ENCODE measurements at regions not wholly inside any gene's neighbourhood (a gene's known extent, or its start where the extent isn't known, plus 50 kb on each side); places are given as distances from the start of the nearest gene placed in this dataset.

GRCh38 chr2:150782613-150783012 is 295.1 kb upstream of the RND3 start:
- no peak overlapping the region for H2AFZ ChIP-seq (ENCODE audit: low read length)
- no peak overlapping the region for H2BK120ac ChIP-seq (ENCODE audit: low read depth, low read length, poor library complexity, severe bottlenecking)
- no peak overlapping the region for H3K9ac ChIP-seq (ENCODE audit: extremely low read depth, insufficient read length, low read length)
- no peaks in the 10 kb centered on the region for H3K79me1 ChIP-seq (ENCODE audit: insufficient read depth, low read depth, low read length, poor library complexity, severe bottlenecking)
- peaks cover 4% of the 10 kb centered on the region; the same call in 1 of the 2 replicates for H3K4me1 ChIP-seq (ENCODE audit: insufficient read depth, low read length)
- no peak overlapping the region for H2AK5ac ChIP-seq (ENCODE audit: insufficient read length, low read length)
- no peak overlapping the region for H3K18ac ChIP-seq (ENCODE audit: insufficient read length, low read depth, low read length)
- WGBS (ENCODE audit: extremely low coverage, insufficient read length, low lambda C conversion rate), result no CpG with 5 or more reads among the region's 3 CpGs
- Mint-ChIP-seq H3K27me3 (ENCODE audit: low read depth) (no peaks in the 10 kb centered on the region), H3K9me3 (no peaks in the 10 kb centered on the region), H3K4me3 (no peak overlapping the region), H3K27ac (no peak overlapping the region), H3K36me3 (ENCODE audit: insufficient read depth in 1 of 3, low read depth in 3 of 3) (no peaks in the 10 kb centered on the region), H3K4me1 (peaks cover 3 to 6% of the 10 kb centered on the region in 2 experiments)
- no peak overlapping the region for H2BK20ac ChIP-seq (ENCODE audit: low read depth, low read length, poor library complexity, severe bottlenecking)
- no peak overlapping the region for H3K14ac ChIP-seq (ENCODE audit: insufficient read depth, low read length)
- no peak overlapping the region for H3K23ac ChIP-seq (ENCODE audit: insufficient read length, low read depth, low read length)
- H2BK12ac ChIP-seq (ENCODE audit: insufficient read length, low read depth, low read length), result no peak overlapping the region
- no peak overlapping the region for H4K8ac ChIP-seq (replicated peaks; ENCODE audit: insufficient read length, low read depth, low read length)
- no peak overlapping the region for H4K91ac ChIP-seq (ENCODE audit: insufficient read length, low read depth, low read length)
- no peaks in the 10 kb centered on the region for H3K9me3 ChIP-seq (ENCODE audit: control insufficient read depth, low read depth, low read length)
- no peak overlapping the region for H3K4ac ChIP-seq (ENCODE audit: low read depth, low read length)
- TF ChIP-seq, protein P1, sequence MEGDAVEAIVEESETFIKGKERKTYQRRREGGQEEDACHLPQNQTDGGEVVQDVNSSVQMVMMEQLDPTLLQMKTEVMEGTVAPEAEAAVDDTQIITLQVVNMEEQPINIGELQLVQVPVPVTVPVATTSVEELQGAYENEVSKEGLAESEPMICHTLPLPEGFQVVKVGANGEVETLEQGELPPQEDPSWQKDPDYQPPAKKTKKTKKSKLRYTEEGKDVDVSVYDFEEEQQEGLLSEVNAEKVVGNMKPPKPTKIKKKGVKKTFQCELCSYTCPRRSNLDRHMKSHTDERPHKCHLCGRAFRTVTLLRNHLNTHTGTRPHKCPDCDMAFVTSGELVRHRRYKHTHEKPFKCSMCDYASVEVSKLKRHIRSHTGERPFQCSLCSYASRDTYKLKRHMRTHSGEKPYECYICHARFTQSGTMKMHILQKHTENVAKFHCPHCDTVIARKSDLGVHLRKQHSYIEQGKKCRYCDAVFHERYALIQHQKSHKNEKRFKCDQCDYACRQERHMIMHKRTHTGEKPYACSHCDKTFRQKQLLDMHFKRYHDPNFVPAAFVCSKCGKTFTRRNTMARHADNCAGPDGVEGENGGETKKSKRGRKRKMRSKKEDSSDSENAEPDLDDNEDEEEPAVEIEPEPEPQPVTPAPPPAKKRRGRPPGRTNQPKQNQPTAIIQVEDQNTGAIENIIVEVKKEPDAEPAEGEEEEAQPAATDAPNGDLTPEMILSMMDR (conservative IDR thresholded peaks at IDR 0.05), result no peak
- H2BK5ac ChIP-seq (ENCODE audit: insufficient read length, low read length), result no peak overlapping the region
- H4K5ac ChIP-seq (ENCODE audit: insufficient read length, low read depth, low read length), result no peak overlapping the region
- H4K20me1 ChIP-seq (ENCODE audit: control insufficient read depth, insufficient read depth, insufficient read length), result no peaks in the 10 kb centered on the region
- H3K27me3 ChIP-seq (ENCODE audit: insufficient read depth, low read length), result no peaks in the 10 kb centered on the region
- H3K56ac ChIP-seq (ENCODE audit: insufficient read length, low read depth, low read length), result no peak overlapping the region
- H3K23me2 ChIP-seq (ENCODE audit: insufficient read length, low read depth, low read length, poor library complexity, severe bottlenecking), result no peaks in the 10 kb centered on the region
- no peak overlapping the region for H3K27ac ChIP-seq (ENCODE audit: insufficient read length, low read depth, low read length)
- H3K79me2 ChIP-seq (ENCODE audit: insufficient read depth, low read length), result no peaks in the 10 kb centered on the region
- no peak for DNase-seq
- no peak overlapping the region for H3K4me2 ChIP-seq (ENCODE audit: insufficient read depth, insufficient read length, low read length)
- H2BK15ac ChIP-seq (ENCODE audit: low read depth, low read length), result no peak overlapping the region
- no peak overlapping the region for H3T11ph ChIP-seq (ENCODE audit: low read length)

Data from H9 (cell line).